ENCODE measurements at regions not wholly inside any gene's neighbourhood (a gene's known extent, or its start where the extent isn't known, plus 50 kb on each side); places are given as distances from the start of the nearest gene placed in this dataset.

GRCh38 chr7:136173874-136174273 lies 196.7 kb upstream of the MTPN start:
- CTCF ChIA-PET (ENCODE audit: partially characterized antibody), result interaction anchor here (0.6 kb wide), 1 partner anchor 155 kb away, joined by 3 read pairs; no protein-coding TSS in a partner anchor
- no peak overlapping the region for H2BK15ac ChIP-seq (ENCODE audit: low read length)
- TF ChIP-seq CHD1 (IDR thresholded peaks at IDR 0.05; ENCODE audit: low read depth, low read length), result no peak
- no peak for TF ChIP-seq SIRT6 (IDR thresholded peaks at IDR 0.05; ENCODE audit: low read length)
- no peak for TF ChIP-seq SIX5 (IDR thresholded peaks at IDR 0.05; ENCODE audit: low read depth, low read length)
- no peak for TF ChIP-seq MAX (IDR thresholded peaks at IDR 0.05)
- TF ChIP-seq NANOG (IDR thresholded peaks at IDR 0.05; ENCODE audit: insufficient read depth, low read depth, low read length, poor library complexity, severe bottlenecking), result no peak
- TF ChIP-seq CTBP2 (IDR thresholded peaks at IDR 0.05; ENCODE audit: borderline replicate concordance, insufficient read depth, insufficient read length, low read length), result no peak
- TF ChIP-seq HDAC2 (IDR thresholded peaks at IDR 0.05; ENCODE audit: borderline replicate concordance in 1 of 2, low read depth in 2 of 2, low read length in 2 of 2), result no peak
- no peak for TF ChIP-seq YY1 (IDR thresholded peaks at IDR 0.05; ENCODE audit: low read depth, low read length)
- no peak for TF ChIP-seq SIN3A (conservative IDR thresholded peaks at IDR 0.05 in 1 of 2, IDR thresholded peaks at IDR 0.05 in 1 of 2; ENCODE audit: low read depth in 1 of 2, low read length in 2 of 2)
- TF ChIP-seq ATF3 (IDR thresholded peaks at IDR 0.05; ENCODE audit: insufficient read depth, low read depth, low read length), result no peak
- no peak for TF ChIP-seq POLR2A (IDR thresholded peaks at IDR 0.05; ENCODE audit: control extremely low read depth in 1 of 2, low read depth in 2 of 2, low read length in 2 of 2)
- no peak for TF ChIP-seq RFX5 (IDR thresholded peaks at IDR 0.05; ENCODE audit: borderline replicate concordance, low read depth, low read length)
- TF ChIP-seq RNF2 (IDR thresholded peaks at IDR 0.05; ENCODE audit: borderline replicate concordance, low read depth, low read length, missing control alignments, poor library complexity, severe bottlenecking), result no peak

More at GRCh38 chr7:136173874-136174273, 196.7 kb upstream of the MTPN start:
- Histone ChIP-seq H3K9me3 (ENCODE audit: insufficient read depth in 2 of 2, low read depth in 1 of 2, low read length in 1 of 2) (no peaks in the 10 kb centered on the region; a peak in 1 of 4 replicates), H2BK12ac (ENCODE audit: low read depth, low read length) (no peak overlapping the region), H2BK5ac (ENCODE audit: low read depth, low read length) (no peak overlapping the region), H3K27ac (ENCODE audit: low read depth, low read length) (no peak overlapping the region), H2BK120ac (replicated peaks; ENCODE audit: low read depth, low read length) (no peak overlapping the region), H3K23ac (ENCODE audit: insufficient read length) (no peak overlapping the region), H3K79me1 (ENCODE audit: low read depth, low read length) (no peaks in the 10 kb centered on the region), H4K91ac (replicated peaks; ENCODE audit: insufficient read length, low read length) (no peak overlapping the region), H3K9ac (replicated peaks in 1 of 4; ENCODE audit: extremely low read depth in 1 of 4, low read depth in 3 of 4, low read length in 3 of 4) (no peak overlapping the region), H3K27me3 (replicated peaks in 1 of 4; ENCODE audit: control insufficient read depth in 3 of 4, extremely low read depth in 1 of 4, insufficient read depth in 3 of 4, low read length in 3 of 4) (no peaks in the 10 kb centered on the region), H3K23me2 (ENCODE audit: low read depth, low read length) (no peaks in the 10 kb centered on the region), H3K56ac (replicated peaks; ENCODE audit: insufficient read length, low read depth, low read length) (no peak overlapping the region), H3K18ac (ENCODE audit: extremely low read depth, low read length) (no peak overlapping the region), H4K8ac (ENCODE audit: extremely low read depth, insufficient read depth, low read length) (no peak overlapping the region), H2AFZ (ENCODE audit: low read length) (no peak overlapping the region), H2BK20ac (ENCODE audit: low read length) (no peak overlapping the region), H3K4ac (replicated peaks; ENCODE audit: insufficient read length, low read depth, low read length) (no peak overlapping the region), H3K4me1 (replicated peaks in 1 of 4; ENCODE audit: control insufficient read depth in 3 of 4, insufficient read depth in 4 of 4, low read length in 3 of 4) (no peaks in the 10 kb centered on the region), H3K4me2 (ENCODE audit: insufficient read depth in 1 of 2, low read depth in 2 of 2, low read length in 2 of 2) (no peak overlapping the region), H2AK5ac (ENCODE audit: low read depth, low read length) (no peak overlapping the region), H3K36me3 (ENCODE audit: control insufficient read depth in 2 of 4, insufficient read depth in 4 of 4, low read length in 3 of 4) (no peaks in the 10 kb centered on the region), H3K79me2 (ENCODE audit: control insufficient read depth in 1 of 2, insufficient read depth in 2 of 2, low read length in 2 of 2) (no peaks in the 10 kb centered on the region), H3K4me3 (ENCODE audit: extremely low read depth in 1 of 4, insufficient read depth in 2 of 4, low read depth in 3 of 4, low read length in 4 of 4) (no peak overlapping the region), H4K20me1 (replicated peaks in 1 of 2; ENCODE audit: control insufficient read depth in 1 of 2, insufficient read depth in 2 of 2, low read length in 2 of 2) (no peaks in the 10 kb centered on the region), H4K5ac (ENCODE audit: insufficient read length, low read depth, low read length) (no peak overlapping the region), H3K14ac (ENCODE audit: insufficient read length) (no peak overlapping the region)
- WGBS, 2 experiments (ENCODE audit: extremely low coverage in 1 of 2, insufficient coverage in 1 of 2, insufficient read length in 1 of 2, insufficient replicate concordance in 2 of 2, low coverage in 1 of 2, low lambda C conversion rate in 2 of 2, missing lambda C conversion rate in 1 of 2), result 86% methylated on average over 5 of the region's 5 CpGs; no CpG with 5 or more reads in 1 of the 2 experiments
- POLR2A ChIA-PET (ENCODE audit: partially characterized antibody), result no interaction called here
- DNase-seq (ENCODE audit: low read depth in 1 of 2, low spot score in 2 of 2) (no peak), FAIRE-seq (no peak)
